ENCODE measurements at regions not wholly inside any gene's neighbourhood (a gene's known extent, or its start where the extent isn't known, plus 50 kb on each side); places are given as distances from the start of the nearest gene placed in this dataset.

- TF ChIP-seq, protein P1, sequence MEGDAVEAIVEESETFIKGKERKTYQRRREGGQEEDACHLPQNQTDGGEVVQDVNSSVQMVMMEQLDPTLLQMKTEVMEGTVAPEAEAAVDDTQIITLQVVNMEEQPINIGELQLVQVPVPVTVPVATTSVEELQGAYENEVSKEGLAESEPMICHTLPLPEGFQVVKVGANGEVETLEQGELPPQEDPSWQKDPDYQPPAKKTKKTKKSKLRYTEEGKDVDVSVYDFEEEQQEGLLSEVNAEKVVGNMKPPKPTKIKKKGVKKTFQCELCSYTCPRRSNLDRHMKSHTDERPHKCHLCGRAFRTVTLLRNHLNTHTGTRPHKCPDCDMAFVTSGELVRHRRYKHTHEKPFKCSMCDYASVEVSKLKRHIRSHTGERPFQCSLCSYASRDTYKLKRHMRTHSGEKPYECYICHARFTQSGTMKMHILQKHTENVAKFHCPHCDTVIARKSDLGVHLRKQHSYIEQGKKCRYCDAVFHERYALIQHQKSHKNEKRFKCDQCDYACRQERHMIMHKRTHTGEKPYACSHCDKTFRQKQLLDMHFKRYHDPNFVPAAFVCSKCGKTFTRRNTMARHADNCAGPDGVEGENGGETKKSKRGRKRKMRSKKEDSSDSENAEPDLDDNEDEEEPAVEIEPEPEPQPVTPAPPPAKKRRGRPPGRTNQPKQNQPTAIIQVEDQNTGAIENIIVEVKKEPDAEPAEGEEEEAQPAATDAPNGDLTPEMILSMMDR (conservative IDR thresholded peaks at IDR 0.05; ENCODE audit: control insufficient read depth, insufficient read depth, low read depth, low read length): no peak
These were observed 296.1 kb downstream of the RERGL start for GRCh38 chr12:17793854-17794253.

DNA sequence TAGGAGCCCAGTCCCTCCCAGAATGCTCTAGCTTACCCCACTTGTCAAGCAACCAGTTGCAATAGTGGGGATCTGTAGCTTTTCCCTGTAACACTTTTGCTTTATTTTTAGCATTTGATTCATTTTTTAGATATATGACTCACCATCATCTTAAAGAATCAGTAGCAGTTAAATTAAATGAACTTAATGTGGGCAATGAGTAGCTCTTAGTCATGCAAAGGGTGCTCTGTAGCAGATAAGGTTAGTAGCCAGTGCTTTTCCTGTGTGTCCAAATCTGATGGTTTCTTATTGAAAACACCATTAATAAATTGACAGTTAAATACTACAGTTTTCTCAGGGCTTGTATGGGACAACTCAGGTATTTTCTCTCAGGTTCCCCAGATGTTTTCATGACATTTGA lies 311.8 kb downstream of the RERGL start:
- DNase-seq (ENCODE audit: low read depth): no peak
- no peak overlapping the region for H3K4me3 ChIP-seq (ENCODE audit: control insufficient read depth, low read depth, low read length)
- TF ChIP-seq, protein P1 (conservative IDR thresholded peaks at IDR 0.05; ENCODE audit: control insufficient read depth, insufficient read depth, low read depth, low read length): no peak

More at GRCh38 chr12:17793854-17794253, 296.1 kb downstream of the RERGL start:
- H3K4me3 ChIP-seq (ENCODE audit: control insufficient read depth, low read depth, low read length): no peak overlapping the region
- no peak for DNase-seq (ENCODE audit: low read depth)

DNA sequence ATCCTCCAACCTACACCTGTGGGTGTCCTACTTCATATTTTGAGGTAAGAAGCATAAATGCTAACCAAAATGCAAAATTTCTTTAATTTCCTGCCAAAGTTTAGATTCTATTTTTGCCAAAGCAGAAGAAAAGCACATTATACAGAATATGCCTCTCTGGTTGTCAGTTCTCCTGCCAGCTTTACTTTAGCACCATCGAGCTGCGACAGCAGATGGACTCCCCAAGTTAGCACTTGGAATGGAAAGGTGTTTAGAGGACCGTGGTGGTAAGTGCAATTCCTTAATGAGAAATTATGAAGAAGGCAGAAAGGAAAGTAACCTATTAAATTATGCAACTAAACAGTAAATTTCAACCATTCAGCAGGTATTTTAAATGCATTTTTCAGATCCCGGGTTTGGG lies 326.6 kb downstream of the RERGL start:
- no peak overlapping the region for H3K4me3 ChIP-seq (ENCODE audit: control insufficient read depth, low read depth, low read length)
- DNase-seq (ENCODE audit: low read depth): no peak
- TF ChIP-seq, protein P1 (conservative IDR thresholded peaks at IDR 0.05; ENCODE audit: control insufficient read depth, insufficient read depth, low read depth, low read length): no peak

DNA sequence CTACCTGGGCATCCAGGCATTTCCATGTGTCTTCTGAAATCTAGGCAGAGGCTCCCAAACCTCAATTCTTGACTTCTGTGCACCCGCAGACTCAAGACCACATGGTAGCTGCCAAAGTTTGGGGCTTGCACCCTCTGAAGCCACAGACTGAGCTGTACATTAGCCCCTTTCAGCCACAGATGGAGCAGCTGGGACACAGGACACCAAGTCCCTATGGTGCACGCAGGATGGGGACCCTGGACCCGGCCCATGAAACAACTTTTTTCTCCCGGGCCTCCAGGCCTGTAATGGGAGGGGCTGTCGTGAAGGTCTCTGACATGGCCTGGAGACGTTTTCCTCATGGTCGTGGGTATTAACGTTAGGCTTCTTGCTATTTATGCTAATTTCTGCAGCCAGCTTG lies 330.0 kb downstream of the RERGL start:
- DNase-seq (ENCODE audit: low read depth): no peak
- TF ChIP-seq, protein P1 (conservative IDR thresholded peaks at IDR 0.05; ENCODE audit: control insufficient read depth, insufficient read depth, low read depth, low read length): no peak
- H3K4me3 ChIP-seq (ENCODE audit: control insufficient read depth, low read depth, low read length): no peak overlapping the region
